ENCODE measurements at regions not wholly inside any gene's neighbourhood (a gene's known extent, or its start where the extent isn't known, plus 50 kb on each side); places are given as distances from the start of the nearest gene placed in this dataset.

GRCh38 chr9:38251036-38251860 lies 141.3 kb upstream of the ALDH1B1 start:
- no peak for TF ChIP-seq EZH2 (IDR thresholded peaks at IDR 0.05)
- no peak for TF ChIP-seq POLR2AphosphoS5 (IDR thresholded peaks at IDR 0.05; ENCODE audit: borderline replicate concordance, low read depth, low read length)

Data from SK-N-MC (cell line).